Peyer's patch (tissue), 4 donors: ENCODE measurements at regions not wholly inside any gene's neighbourhood (a gene's known extent, or its start where the extent isn't known, plus 50 kb on each side); places are given as distances from the start of the nearest gene placed in this dataset.

Source experiments
- DNase-seq, 3 donors: peaks; one replicate each; pipeline ENCODE4 v3.0.0-alpha.2; 2017 to 2019
- H3K27ac ChIP-seq, 4 donors: fragments of 200-600 bp; sonication (generic); one replicate each; pipeline ENCODE4 v1.5.1; 2016 to 2019
- H3K27me3 ChIP-seq, 2 donors: fragments of 200-600 bp; sonication (generic); one replicate each; pipeline ENCODE4 v1.5.1; 2019
- H3K36me3 ChIP-seq, 3 donors: fragments of 200-600 bp; sonication (generic); one replicate each; pipeline ENCODE4 v1.5.1; 2016 to 2019
- H3K4me1 ChIP-seq, 4 donors: fragments of 200-600 bp; sonication (generic); one replicate each; pipeline ENCODE4 v1.5.1; 2016 to 2019
- H3K4me3 ChIP-seq, 4 donors: fragments of 200-600 bp; sonication (generic); 1 replicate in 3 of 4; 2 replicates in 1 of 4; pipeline ENCODE4 v1.5.1; 2016 to 2019; ENCODE audit warnings: mild to moderate bottlenecking in 1 of 4
- H3K9me3 ChIP-seq, 4 donors: fragments of 200-600 bp; sonication (generic); one replicate each; pipeline ENCODE4 v1.5.1; 2016 to 2019; ENCODE audit warnings: mild to moderate bottlenecking in 1 of 4
- POLR2A ChIP-seq, 2 donors: fragments of 450-650 bp; IDR thresholded peaks; one replicate each; pipeline ENCODE4 v1.5.1; 2017; ENCODE audit warnings: antibody characterized with exemption in 2 of 2, mild to moderate bottlenecking in 2 of 2, moderate library complexity in 2 of 2
- TF ChIP-seq, protein P1 (sequence below), 6 experiments: fragments of 450-650 bp in 4 of 6; fragments of 200-600 bp in 2 of 6; sonication (generic) in 1 of 6; IDR thresholded peaks; one replicate each; pipeline ENCODE4 v1.5.1; 2017 to 2019; ENCODE audit warnings: antibody characterized with exemption in 6 of 6, mild to moderate bottlenecking in 3 of 6, moderate library complexity in 1 of 6

DNA sequence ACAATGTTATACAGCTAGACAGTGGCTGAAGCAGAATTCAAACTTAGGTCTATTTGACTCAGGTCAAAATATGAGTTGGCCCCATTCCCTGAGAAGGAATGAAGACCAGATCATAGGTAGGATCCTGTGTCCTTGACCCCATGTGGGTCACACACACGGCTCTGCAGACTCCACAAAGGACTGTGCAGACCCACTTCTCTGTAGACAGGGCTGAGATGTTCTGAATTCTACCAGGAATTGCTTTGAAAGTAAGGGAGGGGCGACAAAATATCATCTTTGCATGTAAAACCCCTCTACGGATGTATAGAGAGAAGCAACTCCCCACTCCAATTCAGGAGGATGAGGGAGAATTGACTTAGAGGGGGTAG lies 62.3 kb upstream of the CTIF start:
- TF ChIP-seq POLR2A (IDR thresholded peaks at IDR 0.05) = no peak
- TF ChIP-seq, protein P1, sequence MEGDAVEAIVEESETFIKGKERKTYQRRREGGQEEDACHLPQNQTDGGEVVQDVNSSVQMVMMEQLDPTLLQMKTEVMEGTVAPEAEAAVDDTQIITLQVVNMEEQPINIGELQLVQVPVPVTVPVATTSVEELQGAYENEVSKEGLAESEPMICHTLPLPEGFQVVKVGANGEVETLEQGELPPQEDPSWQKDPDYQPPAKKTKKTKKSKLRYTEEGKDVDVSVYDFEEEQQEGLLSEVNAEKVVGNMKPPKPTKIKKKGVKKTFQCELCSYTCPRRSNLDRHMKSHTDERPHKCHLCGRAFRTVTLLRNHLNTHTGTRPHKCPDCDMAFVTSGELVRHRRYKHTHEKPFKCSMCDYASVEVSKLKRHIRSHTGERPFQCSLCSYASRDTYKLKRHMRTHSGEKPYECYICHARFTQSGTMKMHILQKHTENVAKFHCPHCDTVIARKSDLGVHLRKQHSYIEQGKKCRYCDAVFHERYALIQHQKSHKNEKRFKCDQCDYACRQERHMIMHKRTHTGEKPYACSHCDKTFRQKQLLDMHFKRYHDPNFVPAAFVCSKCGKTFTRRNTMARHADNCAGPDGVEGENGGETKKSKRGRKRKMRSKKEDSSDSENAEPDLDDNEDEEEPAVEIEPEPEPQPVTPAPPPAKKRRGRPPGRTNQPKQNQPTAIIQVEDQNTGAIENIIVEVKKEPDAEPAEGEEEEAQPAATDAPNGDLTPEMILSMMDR (IDR thresholded peaks at IDR 0.05) = no peak
- Histone ChIP-seq H3K36me3 (no peaks in the 10 kb centered on the region), H3K4me1 (no peaks in the 10 kb centered on the region), H3K9me3 (peaks cover 0 to 4% (median 0%) of the 10 kb centered on the region in 4 donors), H3K4me3 (no peak overlapping the region), H3K27me3 (no peaks in the 10 kb centered on the region), H3K27ac (no peak overlapping the region)
- no peak for DNase-seq

- Histone ChIP-seq H3K9me3 (peaks cover 0 to 4% (median 0%) of the 10 kb centered on the region in 4 donors), H3K4me3 (no peak overlapping the region), H3K4me1 (no peaks in the 10 kb centered on the region), H3K27me3 (no peaks in the 10 kb centered on the region), H3K36me3 (no peaks in the 10 kb centered on the region), H3K27ac (no peak overlapping the region)
- TF ChIP-seq, protein P1 (IDR thresholded peaks at IDR 0.05) = peak in 5 of 6 experiments; percentile 26 to 81 (median 81)
- no peak for TF ChIP-seq POLR2A (IDR thresholded peaks at IDR 0.05)
- peak in 1 of 3 donors; percentile 61 for DNase-seq
These were observed 62.9 kb upstream of the CTIF start for GRCh38 chr18:48475635-48476549.

DNA sequence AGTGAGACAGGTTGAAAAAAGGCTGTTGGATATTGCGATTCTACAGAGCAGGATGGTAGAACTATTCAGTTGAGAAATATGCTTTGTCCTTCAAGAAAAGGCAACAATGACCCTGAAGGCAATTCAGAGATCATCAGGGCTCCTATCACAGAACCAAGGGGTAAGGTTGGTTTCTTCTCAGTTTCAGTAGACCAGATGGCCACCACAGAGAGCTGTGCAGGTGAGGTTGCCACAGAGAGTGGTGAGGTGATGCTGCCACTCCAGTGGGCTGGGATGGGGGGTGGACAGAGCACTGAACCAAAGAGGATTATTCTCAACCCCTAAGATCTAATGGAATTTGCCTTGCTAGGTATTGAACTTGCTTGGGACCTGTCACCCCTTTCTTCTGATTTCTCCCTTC lies 64.6 kb upstream of the ZBTB7C start:
- Histone ChIP-seq H3K27me3 (no peaks in the 10 kb centered on the region), H3K4me3 (no peak overlapping the region), H3K27ac (no peak overlapping the region), H3K4me1 (no peaks in the 10 kb centered on the region), H3K9me3 (peaks cover 0 to 4% (median 0%) of the 10 kb centered on the region in 4 donors), H3K36me3 (no peaks in the 10 kb centered on the region)
- DNase-seq = no peak
- TF ChIP-seq, protein P1 (IDR thresholded peaks at IDR 0.05) = no peak
- TF ChIP-seq POLR2A (IDR thresholded peaks at IDR 0.05) = no peak

DNA sequence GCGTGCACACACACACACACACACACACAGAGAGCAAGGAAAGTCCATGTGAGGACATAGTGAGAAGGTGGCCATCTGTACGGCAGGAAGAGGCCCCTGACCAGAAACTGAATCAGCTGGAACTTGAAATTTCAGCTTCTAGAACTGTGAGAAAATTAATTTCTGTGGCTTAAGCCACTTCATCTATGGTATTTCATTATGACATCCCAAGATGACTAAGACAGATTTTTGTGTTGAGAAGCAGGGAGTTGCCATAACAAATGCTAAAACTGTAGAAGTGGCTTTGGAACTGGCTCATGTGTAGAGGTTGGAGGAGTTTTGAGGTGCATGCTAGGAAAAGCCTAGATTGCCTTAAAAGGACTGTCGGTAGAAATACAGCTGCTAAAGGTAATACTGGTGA lies 63.4 kb upstream of the ZBTB7C start:
- no peak overlapping the region for H3K4me3 ChIP-seq
- H3K27me3 ChIP-seq = no peaks in the 10 kb centered on the region
- no peaks in the 10 kb centered on the region for H3K4me1 ChIP-seq
- TF ChIP-seq POLR2A (IDR thresholded peaks at IDR 0.05) = no peak
- TF ChIP-seq, protein P1 (IDR thresholded peaks at IDR 0.05) = no peak
- H3K27ac ChIP-seq = no peak overlapping the region
- H3K36me3 ChIP-seq = no peaks in the 10 kb centered on the region
- DNase-seq = no peak
- H3K9me3 ChIP-seq = no peaks in the 10 kb centered on the region

- H3K36me3 ChIP-seq = no peaks in the 10 kb centered on the region
- no peak for DNase-seq
- TF ChIP-seq, protein P1 (IDR thresholded peaks at IDR 0.05) = no peak
- no peak for TF ChIP-seq POLR2A (IDR thresholded peaks at IDR 0.05)
- no peaks in the 10 kb centered on the region for H3K9me3 ChIP-seq
- H3K27ac ChIP-seq = no peak overlapping the region
- H3K27me3 ChIP-seq = no peaks in the 10 kb centered on the region
- H3K4me1 ChIP-seq = no peaks in the 10 kb centered on the region
- no peak overlapping the region for H3K4me3 ChIP-seq
These were observed 61.4 kb upstream of the ZBTB7C start for GRCh38 chr18:48470484-48471180.
